ENCODE measurements at regions not wholly inside any gene's neighbourhood (a gene's known extent, or its start where the extent isn't known, plus 50 kb on each side); places are given as distances from the start of the nearest gene placed in this dataset.

DNA sequence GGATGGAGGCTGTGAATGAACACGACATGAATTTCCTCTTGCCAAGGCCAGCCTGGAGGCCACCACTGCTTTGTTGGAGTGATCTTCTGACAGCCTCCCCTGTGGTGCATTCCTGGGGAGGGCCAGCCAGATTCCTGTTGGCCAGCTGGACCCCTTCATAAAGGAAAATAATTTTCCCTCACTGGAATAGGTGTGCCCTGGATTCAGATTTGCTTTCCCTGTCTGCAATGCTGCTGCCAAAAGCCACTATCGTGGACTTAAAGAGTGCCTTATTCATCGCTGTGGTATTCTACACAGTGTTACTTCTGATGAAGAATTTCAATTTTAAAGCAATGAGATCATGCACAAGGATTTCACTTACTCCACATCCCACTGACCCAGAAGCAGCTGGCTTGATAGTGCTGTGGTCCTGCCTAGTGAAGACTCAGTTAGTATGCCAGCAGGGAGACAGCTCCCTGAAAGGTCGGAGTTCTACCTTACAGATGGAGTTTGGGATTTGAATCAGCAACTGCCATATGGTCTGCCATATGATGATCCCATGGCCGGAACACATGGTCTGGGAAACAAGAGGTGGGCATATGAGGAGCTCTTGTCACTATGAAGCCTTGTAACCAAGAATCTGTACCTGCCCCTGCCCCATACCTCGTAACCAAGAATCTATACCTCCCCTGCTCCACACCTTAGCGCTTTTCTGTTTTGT is 145.2 kb downstream of the KLF13 start (continued):
- TF ChIP-seq POLR2AphosphoS5 (IDR thresholded peaks at IDR 0.05; ENCODE audit: low read length), result no peak

DNA sequence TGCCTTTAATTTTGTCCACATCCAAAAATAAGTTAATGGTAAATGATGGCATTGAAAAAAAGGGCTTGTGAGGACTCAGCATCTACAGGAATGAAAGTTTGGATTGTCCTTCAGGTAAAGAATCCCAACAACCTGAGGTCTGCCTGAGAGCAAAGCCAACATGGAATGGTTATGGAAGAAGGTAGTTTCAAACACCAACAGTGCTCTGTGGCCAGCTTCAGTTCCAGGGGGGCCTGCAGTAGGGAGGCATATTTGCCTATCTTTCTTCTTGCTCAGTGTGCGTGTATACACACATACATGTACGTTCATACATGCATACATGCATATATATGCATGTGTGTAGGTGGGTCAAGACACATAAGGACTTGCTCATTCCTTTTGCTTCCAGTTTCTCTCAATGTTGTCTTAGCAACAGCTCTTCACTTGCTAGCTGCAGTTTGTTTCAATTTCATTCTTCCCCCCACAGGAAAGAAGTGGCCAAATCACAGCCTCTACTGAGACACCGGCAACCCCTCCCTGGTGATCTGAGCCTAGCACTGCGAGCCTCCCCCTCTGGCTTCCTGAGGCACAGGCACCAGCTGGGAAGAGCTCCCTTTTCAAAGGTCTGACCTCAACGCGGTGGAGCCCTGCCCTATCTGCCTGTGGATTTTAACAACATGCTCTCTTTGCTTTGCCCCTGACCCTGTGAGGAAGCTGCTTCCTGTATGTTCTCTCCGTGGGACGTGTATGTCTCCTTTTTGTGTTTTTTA is 146.2 kb downstream of the KLF13 start:
- Histone ChIP-seq H2AFZ (ENCODE audit: control insufficient read depth, low read depth, low read length) (peak overlapping the region; percentile 88), H3K4me2 (ENCODE audit: control insufficient read depth, insufficient read depth) (peak overlapping the region; percentile 86), H3K4me3 (peak overlapping the region; percentile 50), H4K20me1 (ENCODE audit: control insufficient read depth, insufficient read depth) (no peaks in the 10 kb centered on the region), H3K36me3 (ENCODE audit: control insufficient read depth in 2 of 2, insufficient read depth in 2 of 2, low read length in 1 of 2) (no peaks in the 10 kb centered on the region), H3K27ac (ENCODE audit: control insufficient read depth, insufficient read depth) (peak overlapping the region; percentile 92), H3K79me2 (ENCODE audit: control insufficient read depth, insufficient read depth, low read length) (no peaks in the 10 kb centered on the region), H3K9ac (ENCODE audit: control insufficient read depth, insufficient read depth, low read length) (peak overlapping the region; percentile 70), H3K9me3 (replicated peaks; ENCODE audit: control insufficient read depth, insufficient read depth, low read length) (no peaks in the 10 kb centered on the region), H3K4me1 (ENCODE audit: control insufficient read depth, insufficient read depth, low read length) (peaks cover 37% of the 10 kb centered on the region), H3K27me3 (replicated peaks in 1 of 2; ENCODE audit: control insufficient read depth in 2 of 2, insufficient read depth in 2 of 2, low read length in 1 of 2) (no peaks in the 10 kb centered on the region)
- in situ Hi-C loops (cut with MboI) (no loop called here), intact Hi-C loops (cut with micrococcal nuclease; ENCODE audit: unreplicated experiment) (loop anchor here (5.0 kb wide), 1 partner anchor 36 kb away; no protein-coding TSS in a partner anchor)
- peak; percentile 79 for DNase-seq (ENCODE audit: low read depth, low spot score)
- RAD21 ChIA-PET (ENCODE audit: unreplicated experiment), result interaction anchor here (0.7 to 6.6 kb wide), 23 partner anchors 10 to 273 kb away, joined by 3 to 83 read pairs (median 4); no protein-coding TSS in a partner anchor
- peak; percentile 94 for ATAC-seq
- POLR2A ChIA-PET, result interaction anchor here (0.6 to 2.5 kb wide), 11 partner anchors 12 to 341 kb away, joined by 3 to 15 read pairs (median 5); partner anchors contain the start of gene KLF13
- peak; percentile 98 for FAIRE-seq
- SMC1A ChIA-PET (ENCODE audit: uncharacterized antibody, unreplicated experiment), result interaction anchor here (0.8 to 7.0 kb wide), 23 partner anchors 8 to 614 kb away, joined by 3 to 48 read pairs (median 5); no protein-coding TSS in a partner anchor
- CTCF ChIA-PET, result interaction anchor here (0.9 to 10.7 kb wide), 12 partner anchors 9 to 273 kb away, joined by 3 to 122 read pairs (median 5); no protein-coding TSS in a partner anchor
- no TSS peak for BruUV-seq (replicated peaks)
- 3% methylated on average over 8 of the region's 8 CpGs for WGBS (ENCODE audit: insufficient coverage, insufficient replicate concordance, low lambda C conversion rate, missing lambda C conversion rate)
- TF ChIP-seq KLF5 (IDR thresholded peaks at IDR 0.05; ENCODE audit: partially characterized antibody) (no peak), DPF2 (IDR thresholded peaks at IDR 0.05) (peak; percentile 30; the same call in 1 of the 2 replicates), NR2C2 (IDR thresholded peaks at IDR 0.05; ENCODE audit: borderline replicate concordance, control insufficient read depth, insufficient read length, low read depth) (no peak), PAX5 (IDR thresholded peaks at IDR 0.05; ENCODE audit: borderline replicate concordance, low read depth, low read length) (peak; percentile 31; the same call in 1 of the 2 replicates), TAF1 (IDR thresholded peaks at IDR 0.05; ENCODE audit: borderline replicate concordance, low read depth, low read length) (peak; percentile 42; the same call in 1 of the 2 replicates), MYB (IDR thresholded peaks at IDR 0.05; ENCODE audit: borderline replicate concordance, low read depth, low read length) (no peak), IRF4 (IDR thresholded peaks at IDR 0.05; ENCODE audit: low read depth, low read length) (0 out of 2 replicates have a peak, but pooled peaks have one; percentile 10), ZNF207 (IDR thresholded peaks at IDR 0.05; ENCODE audit: borderline replicate concordance) (0 out of 2 replicates have a peak, but pooled peaks have one; percentile 47), RAD21 (IDR thresholded peaks at IDR 0.05; ENCODE audit: insufficient read depth, low read depth, low read length) (0 out of 2 replicates have a peak, but pooled peaks have one; percentile 13), BMI1 (IDR thresholded peaks at IDR 0.05; ENCODE audit: borderline replicate concordance) (peak; percentile 79), IKZF2 (IDR thresholded peaks at IDR 0.05) (peak; percentile 39 to 54; a peak in 2 of 4 replicates), FOXM1 (IDR thresholded peaks at IDR 0.05; ENCODE audit: low read depth, low read length) (no peak)
- TF ChIP-seq, protein P1, sequence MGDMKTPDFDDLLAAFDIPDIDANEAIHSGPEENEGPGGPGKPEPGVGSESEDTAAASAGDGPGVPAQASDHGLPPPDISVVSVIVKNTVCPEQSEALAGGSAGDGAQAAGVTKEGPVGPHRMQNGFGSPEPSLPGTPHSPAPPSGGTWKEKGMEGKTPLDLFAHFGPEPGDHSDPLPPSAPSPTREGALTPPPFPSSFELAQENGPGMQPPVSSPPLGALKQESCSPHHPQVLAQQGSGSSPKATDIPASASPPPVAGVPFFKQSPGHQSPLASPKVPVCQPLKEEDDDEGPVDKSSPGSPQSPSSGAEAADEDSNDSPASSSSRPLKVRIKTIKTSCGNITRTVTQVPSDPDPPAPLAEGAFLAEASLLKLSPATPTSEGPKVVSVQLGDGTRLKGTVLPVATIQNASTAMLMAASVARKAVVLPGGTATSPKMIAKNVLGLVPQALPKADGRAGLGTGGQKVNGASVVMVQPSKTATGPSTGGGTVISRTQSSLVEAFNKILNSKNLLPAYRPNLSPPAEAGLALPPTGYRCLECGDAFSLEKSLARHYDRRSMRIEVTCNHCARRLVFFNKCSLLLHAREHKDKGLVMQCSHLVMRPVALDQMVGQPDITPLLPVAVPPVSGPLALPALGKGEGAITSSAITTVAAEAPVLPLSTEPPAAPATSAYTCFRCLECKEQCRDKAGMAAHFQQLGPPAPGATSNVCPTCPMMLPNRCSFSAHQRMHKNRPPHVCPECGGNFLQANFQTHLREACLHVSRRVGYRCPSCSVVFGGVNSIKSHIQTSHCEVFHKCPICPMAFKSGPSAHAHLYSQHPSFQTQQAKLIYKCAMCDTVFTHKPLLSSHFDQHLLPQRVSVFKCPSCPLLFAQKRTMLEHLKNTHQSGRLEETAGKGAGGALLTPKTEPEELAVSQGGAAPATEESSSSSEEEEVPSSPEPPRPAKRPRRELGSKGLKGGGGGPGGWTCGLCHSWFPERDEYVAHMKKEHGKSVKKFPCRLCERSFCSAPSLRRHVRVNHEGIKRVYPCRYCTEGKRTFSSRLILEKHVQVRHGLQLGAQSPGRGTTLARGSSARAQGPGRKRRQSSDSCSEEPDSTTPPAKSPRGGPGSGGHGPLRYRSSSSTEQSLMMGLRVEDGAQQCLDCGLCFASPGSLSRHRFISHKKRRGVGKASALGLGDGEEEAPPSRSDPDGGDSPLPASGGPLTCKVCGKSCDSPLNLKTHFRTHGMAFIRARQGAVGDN (IDR thresholded peaks at IDR 0.05), result peak; percentile 54; the same call in 1 of the 2 replicates
- TF ChIP-seq, protein P2, sequence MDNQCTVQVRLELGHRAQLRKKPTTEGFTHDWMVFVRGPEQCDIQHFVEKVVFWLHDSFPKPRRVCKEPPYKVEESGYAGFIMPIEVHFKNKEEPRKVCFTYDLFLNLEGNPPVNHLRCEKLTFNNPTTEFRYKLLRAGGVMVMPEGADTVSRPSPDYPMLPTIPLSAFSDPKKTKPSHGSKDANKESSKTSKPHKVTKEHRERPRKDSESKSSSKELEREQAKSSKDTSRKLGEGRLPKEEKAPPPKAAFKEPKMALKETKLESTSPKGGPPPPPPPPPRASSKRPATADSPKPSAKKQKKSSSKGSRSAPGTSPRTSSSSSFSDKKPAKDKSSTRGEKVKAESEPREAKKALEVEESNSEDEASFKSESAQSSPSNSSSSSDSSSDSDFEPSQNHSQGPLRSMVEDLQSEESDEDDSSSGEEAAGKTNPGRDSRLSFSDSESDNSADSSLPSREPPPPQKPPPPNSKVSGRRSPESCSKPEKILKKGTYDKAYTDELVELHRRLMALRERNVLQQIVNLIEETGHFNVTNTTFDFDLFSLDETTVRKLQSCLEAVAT (IDR thresholded peaks at IDR 0.05), result 0 out of 2 replicates have a peak, but pooled peaks have one; percentile 70

Measured in GM12878 (cell line).